Activated CD8-positive, alpha-beta memory T cell treated with anti-CD3 and anti-CD28 coated beads, Interleukin-2, amount 50 U/mL, for 24 hours (primary cell): ENCODE measurements at regions not wholly inside any gene's neighbourhood (a gene's known extent, or its start where the extent isn't known, plus 50 kb on each side); places are given as distances from the start of the nearest gene placed in this dataset.
"Not testable (repeated sequence)": the region's sequence is repeated elsewhere in the genome, so short reads cannot be mapped to it uniquely, and the experiment has no call there.

Experiments used
- DNase-seq: peaks from one replicate; pipeline ENCODE4 v3.0.0-alpha.2; 2020; ENCODE audit errors: extremely low read depth

DNA sequence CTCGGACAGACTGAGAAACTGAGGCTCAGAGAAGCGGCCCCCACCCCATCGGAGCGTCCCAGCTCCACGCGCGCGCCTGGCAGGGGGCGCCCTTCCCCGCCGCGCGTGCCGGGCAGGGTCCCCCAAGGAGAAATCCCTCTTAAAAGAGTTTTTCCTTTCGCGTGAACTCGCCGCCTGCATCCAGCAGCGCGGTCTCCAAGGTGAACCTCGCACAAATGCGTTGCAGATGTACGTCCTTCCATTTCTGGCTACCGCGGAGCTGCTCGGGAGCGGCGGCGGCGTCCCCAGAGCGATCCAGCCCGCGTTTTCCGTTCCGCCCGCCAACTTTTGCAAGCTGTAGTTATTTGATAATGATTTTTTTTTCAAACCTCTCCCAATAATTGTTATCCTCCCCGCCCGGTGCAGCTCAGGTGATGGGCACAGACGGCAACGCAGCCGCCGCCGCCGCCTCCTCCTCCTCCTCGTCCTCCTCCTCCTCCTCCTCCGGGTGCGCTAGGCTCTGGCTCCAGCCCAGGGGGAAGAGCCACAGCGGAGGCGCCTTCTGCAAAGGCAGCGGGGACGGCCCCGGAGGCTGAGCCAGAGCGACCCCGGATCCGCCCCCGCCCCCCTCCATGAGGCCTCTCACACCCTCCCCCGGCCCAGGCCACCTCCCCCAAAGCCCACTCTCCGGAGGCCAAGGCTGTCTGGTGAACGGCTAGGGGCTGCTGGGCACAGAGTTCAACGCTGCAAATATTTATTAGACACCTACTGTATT lies 74.0 kb upstream of the CUX1 start:
- peak; percentile 23 for DNase-seq

- no peak for DNase-seq
Measured at GRCh38 chr7:101743995-101744360, 73.4 kb upstream of the CUX1 start.

- DNase-seq: no peak
Measured at GRCh38 chr7:101744588-101744987, 72.8 kb upstream of the CUX1 start.

GRCh38 chr7:101746314-101746713 lies 71.1 kb upstream of the CUX1 start:
- DNase-seq: no peak

GRCh38 chr7:101747053-101747878 lies 70.2 kb upstream of the CUX1 start:
- DNase-seq: no peak

- DNase-seq: no peak
Measured at GRCh38 chr7:101747879-101748345, 69.5 kb upstream of the CUX1 start.

GRCh38 chr7:101749891-101750290 lies 67.5 kb upstream of the CUX1 start:
- no peak for DNase-seq

DNA sequence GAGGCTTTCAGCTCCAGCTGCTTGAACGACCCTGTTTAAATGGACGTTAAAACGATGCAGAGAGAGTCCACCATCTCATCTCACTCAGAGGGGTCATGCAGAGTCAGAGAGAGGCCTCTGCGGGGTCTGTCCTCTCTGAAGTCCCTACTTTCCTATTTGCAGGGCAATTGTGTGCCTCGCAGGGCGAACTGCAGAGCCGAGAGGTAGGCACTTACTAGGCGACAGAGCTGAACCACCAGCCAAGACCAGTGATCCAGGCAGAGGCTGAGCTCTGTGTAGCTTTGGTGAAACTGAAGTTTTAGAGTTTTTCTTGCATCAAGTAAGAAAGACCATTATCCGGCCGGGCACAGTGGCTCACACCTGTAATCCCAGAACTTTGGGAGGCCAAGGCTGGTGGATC lies 64.1 kb upstream of the CUX1 start:
- DNase-seq: no peak

- DNase-seq: no peak
Measured at GRCh38 chr7:101754424-101755159, 62.8 kb upstream of the CUX1 start.

GRCh38 chr7:101757879-101758278 lies 59.5 kb upstream of the CUX1 start:
- no peak for DNase-seq

DNA sequence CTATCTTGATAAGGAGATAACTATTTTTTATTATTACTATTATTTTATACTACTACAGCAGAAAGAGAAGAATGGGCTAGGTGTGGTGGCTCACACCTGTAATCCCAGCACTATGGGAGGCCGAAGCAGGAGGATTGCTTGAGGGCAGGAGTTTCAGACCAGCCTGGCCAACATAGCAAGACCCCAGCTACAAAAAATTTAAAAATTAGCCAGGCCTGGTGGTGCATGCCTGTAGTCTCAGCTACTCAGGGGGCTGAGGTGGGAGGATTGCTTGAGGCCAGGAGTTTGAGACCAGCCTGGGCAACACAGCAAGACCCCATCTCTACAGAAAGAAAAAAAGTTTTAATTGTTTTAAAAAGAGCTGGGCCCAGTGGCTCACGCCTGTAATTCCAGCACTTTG lies 58.9 kb upstream of the CUX1 start:
- DNase-seq: not testable (repeated sequence)

- no peak for DNase-seq
Measured at GRCh38 chr7:101764221-101764620, 53.2 kb upstream of the CUX1 start.

- DNase-seq: no peak
Measured at GRCh38 chr7:101767544-101767943, 49.9 kb upstream of the CUX1 start.
